ENCODE measurements at regions not wholly inside any gene's neighbourhood (a gene's known extent, or its start where the extent isn't known, plus 50 kb on each side); places are given as distances from the start of the nearest gene placed in this dataset.

DNA sequence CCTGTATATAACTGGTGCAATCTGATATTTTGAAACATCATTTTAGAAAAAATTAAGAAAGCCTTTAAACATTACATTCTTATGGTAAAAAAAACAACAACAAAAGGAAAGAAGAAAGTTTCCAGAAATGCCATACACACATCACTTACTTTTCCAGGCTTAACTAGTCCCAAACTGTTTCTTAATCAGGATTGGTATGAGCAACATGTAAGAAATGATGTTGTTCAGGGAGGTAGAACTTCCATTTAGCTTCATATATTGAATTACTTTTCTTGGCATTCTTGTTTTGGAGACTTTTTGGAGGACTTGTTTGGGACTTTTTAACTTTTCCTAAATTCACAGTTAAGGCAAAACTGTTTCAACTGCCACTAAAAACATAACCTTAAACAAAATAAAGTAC, 791.5 kb downstream of the METTL15 start:
- TF ChIP-seq, protein P1, sequence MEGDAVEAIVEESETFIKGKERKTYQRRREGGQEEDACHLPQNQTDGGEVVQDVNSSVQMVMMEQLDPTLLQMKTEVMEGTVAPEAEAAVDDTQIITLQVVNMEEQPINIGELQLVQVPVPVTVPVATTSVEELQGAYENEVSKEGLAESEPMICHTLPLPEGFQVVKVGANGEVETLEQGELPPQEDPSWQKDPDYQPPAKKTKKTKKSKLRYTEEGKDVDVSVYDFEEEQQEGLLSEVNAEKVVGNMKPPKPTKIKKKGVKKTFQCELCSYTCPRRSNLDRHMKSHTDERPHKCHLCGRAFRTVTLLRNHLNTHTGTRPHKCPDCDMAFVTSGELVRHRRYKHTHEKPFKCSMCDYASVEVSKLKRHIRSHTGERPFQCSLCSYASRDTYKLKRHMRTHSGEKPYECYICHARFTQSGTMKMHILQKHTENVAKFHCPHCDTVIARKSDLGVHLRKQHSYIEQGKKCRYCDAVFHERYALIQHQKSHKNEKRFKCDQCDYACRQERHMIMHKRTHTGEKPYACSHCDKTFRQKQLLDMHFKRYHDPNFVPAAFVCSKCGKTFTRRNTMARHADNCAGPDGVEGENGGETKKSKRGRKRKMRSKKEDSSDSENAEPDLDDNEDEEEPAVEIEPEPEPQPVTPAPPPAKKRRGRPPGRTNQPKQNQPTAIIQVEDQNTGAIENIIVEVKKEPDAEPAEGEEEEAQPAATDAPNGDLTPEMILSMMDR (tag by site-specific recombination; IDR thresholded peaks at IDR 0.05), result no peak
- TF ChIP-seq, protein P2, sequence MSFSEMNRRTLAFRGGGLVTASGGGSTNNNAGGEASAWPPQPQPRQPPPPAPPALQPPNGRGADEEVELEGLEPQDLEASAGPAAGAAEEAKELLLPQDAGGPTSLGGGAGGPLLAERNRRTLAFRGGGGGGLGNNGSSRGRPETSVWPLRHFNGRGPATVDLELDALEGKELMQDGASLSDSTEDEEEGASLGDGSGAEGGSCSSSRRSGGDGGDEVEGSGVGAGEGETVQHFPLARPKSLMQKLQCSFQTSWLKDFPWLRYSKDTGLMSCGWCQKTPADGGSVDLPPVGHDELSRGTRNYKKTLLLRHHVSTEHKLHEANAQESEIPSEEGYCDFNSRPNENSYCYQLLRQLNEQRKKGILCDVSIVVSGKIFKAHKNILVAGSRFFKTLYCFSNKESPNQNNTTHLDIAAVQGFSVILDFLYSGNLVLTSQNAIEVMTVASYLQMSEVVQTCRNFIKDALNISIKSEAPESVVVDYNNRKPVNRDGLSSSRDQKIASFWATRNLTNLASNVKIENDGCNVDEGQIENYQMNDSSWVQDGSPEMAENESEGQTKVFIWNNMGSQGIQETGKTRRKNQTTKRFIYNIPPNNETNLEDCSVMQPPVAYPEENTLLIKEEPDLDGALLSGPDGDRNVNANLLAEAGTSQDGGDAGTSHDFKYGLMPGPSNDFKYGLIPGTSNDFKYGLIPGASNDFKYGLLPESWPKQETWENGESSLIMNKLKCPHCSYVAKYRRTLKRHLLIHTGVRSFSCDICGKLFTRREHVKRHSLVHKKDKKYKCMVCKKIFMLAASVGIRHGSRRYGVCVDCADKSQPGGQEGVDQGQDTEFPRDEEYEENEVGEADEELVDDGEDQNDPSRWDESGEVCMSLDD (tag by site-specific recombination; IDR thresholded peaks at IDR 0.05), result no peak
- TF ChIP-seq, protein P3, sequence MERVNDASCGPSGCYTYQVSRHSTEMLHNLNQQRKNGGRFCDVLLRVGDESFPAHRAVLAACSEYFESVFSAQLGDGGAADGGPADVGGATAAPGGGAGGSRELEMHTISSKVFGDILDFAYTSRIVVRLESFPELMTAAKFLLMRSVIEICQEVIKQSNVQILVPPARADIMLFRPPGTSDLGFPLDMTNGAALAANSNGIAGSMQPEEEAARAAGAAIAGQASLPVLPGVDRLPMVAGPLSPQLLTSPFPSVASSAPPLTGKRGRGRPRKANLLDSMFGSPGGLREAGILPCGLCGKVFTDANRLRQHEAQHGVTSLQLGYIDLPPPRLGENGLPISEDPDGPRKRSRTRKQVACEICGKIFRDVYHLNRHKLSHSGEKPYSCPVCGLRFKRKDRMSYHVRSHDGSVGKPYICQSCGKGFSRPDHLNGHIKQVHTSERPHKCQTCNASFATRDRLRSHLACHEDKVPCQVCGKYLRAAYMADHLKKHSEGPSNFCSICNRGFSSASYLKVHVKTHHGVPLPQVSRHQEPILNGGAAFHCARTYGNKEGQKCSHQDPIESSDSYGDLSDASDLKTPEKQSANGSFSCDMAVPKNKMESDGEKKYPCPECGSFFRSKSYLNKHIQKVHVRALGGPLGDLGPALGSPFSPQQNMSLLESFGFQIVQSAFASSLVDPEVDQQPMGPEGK (tag by site-specific recombination; IDR thresholded peaks at IDR 0.05), result no peak
- TF ChIP-seq ZNF660 (tag by site-specific recombination; IDR thresholded peaks at IDR 0.05) (no peak), ZNF2 (tag by site-specific recombination; IDR thresholded peaks at IDR 0.05) (no peak), GLI4 (tag by site-specific recombination; IDR thresholded peaks at IDR 0.05) (no peak), ZNF274 (IDR thresholded peaks at IDR 0.05; ENCODE audit: low read length) (no peak), ZNF274 (tag by site-specific recombination; IDR thresholded peaks at IDR 0.05; ENCODE audit: borderline replicate concordance) (no peak), ZBTB48 (tag by site-specific recombination; IDR thresholded peaks at IDR 0.05) (no peak)
